ENCODE measurements at regions not wholly inside any gene's neighbourhood (a gene's known extent, or its start where the extent isn't known, plus 50 kb on each side); places are given as distances from the start of the nearest gene placed in this dataset.

- Histone ChIP-seq H3K27ac (no peak overlapping the region), H3K9me3 (no peaks in the 10 kb centered on the region), H3K4me3 (no peak overlapping the region), H3K4me1 (replicated peaks) (no peaks in the 10 kb centered on the region), H3K27me3 (replicated peaks; ENCODE audit: insufficient read depth) (no peaks in the 10 kb centered on the region), H3K36me3 (no peaks in the 10 kb centered on the region)
- TF ChIP-seq CTCF (IDR thresholded peaks at IDR 0.05), result no peak
- no peak for TF ChIP-seq POLR2A (IDR thresholded peaks at IDR 0.05)
- TF ChIP-seq POLR2AphosphoS5 (IDR thresholded peaks at IDR 0.05), result no peak
- WGBS, result 55% methylated on average over 3 of the region's 3 CpGs
- intact Hi-C loops (cut with DNase I), result no loop called here
- no peak for DNase-seq (ENCODE audit: low spot score)
These were observed 1153.3 kb upstream of the EYS start for GRCh38 chr6:66860328-66860727.

- no peak overlapping the region for H3K27ac ChIP-seq
- intact Hi-C loops (cut with DNase I), result no loop called here
- H3K27me3 ChIP-seq (replicated peaks; ENCODE audit: insufficient read depth), result no peaks in the 10 kb centered on the region
- no peak for DNase-seq (ENCODE audit: low spot score)
- H3K36me3 ChIP-seq, result no peaks in the 10 kb centered on the region
- H3K4me3 ChIP-seq, result no peak overlapping the region
- WGBS, result 45% methylated on average over 2 of the region's 2 CpGs
- TF ChIP-seq POLR2A (IDR thresholded peaks at IDR 0.05) (no peak), CTCF (IDR thresholded peaks at IDR 0.05) (no peak), POLR2AphosphoS5 (IDR thresholded peaks at IDR 0.05) (no peak)
- no peaks in the 10 kb centered on the region for H3K4me1 ChIP-seq (replicated peaks)
- no peaks in the 10 kb centered on the region for H3K9me3 ChIP-seq
These were observed 1151.2 kb upstream of the EYS start for GRCh38 chr6:66858196-66858595.

- Histone ChIP-seq H3K4me1 (replicated peaks) (no peaks in the 10 kb centered on the region), H3K4me3 (no peak overlapping the region), H3K27ac (no peak overlapping the region), H3K9me3 (no peaks in the 10 kb centered on the region), H3K36me3 (no peaks in the 10 kb centered on the region), H3K27me3 (replicated peaks; ENCODE audit: insufficient read depth) (no peaks in the 10 kb centered on the region)
- intact Hi-C loops (cut with DNase I), result no loop called here
- no peak for TF ChIP-seq POLR2AphosphoS5 (IDR thresholded peaks at IDR 0.05)
- no peak for TF ChIP-seq POLR2A (IDR thresholded peaks at IDR 0.05)
- TF ChIP-seq CTCF (IDR thresholded peaks at IDR 0.05), result no peak
- no peak for DNase-seq (ENCODE audit: low spot score)
These were observed 1147.0 kb upstream of the EYS start for GRCh38 chr6:66854014-66854413.

GRCh38 chr6:66851930-66852329 is 1144.9 kb upstream of the EYS start:
- Histone ChIP-seq H3K9me3 (no peaks in the 10 kb centered on the region), H3K27me3 (replicated peaks; ENCODE audit: insufficient read depth) (no peaks in the 10 kb centered on the region), H3K4me1 (replicated peaks) (no peaks in the 10 kb centered on the region), H3K27ac (no peak overlapping the region), H3K36me3 (no peaks in the 10 kb centered on the region), H3K4me3 (no peak overlapping the region)
- intact Hi-C loops (cut with DNase I), result no loop called here
- no peak for DNase-seq (ENCODE audit: low spot score)
- WGBS, result 55% methylated on average over 3 of the region's 3 CpGs
- TF ChIP-seq POLR2AphosphoS5 (IDR thresholded peaks at IDR 0.05) (no peak), CTCF (IDR thresholded peaks at IDR 0.05) (no peak), POLR2A (IDR thresholded peaks at IDR 0.05) (no peak)

- no peaks in the 10 kb centered on the region for H3K36me3 ChIP-seq
- no peak overlapping the region for H3K4me3 ChIP-seq
- no peaks in the 10 kb centered on the region for H3K27me3 ChIP-seq (replicated peaks; ENCODE audit: insufficient read depth)
- DNase-seq (ENCODE audit: low spot score), result no peak
- no peak for TF ChIP-seq POLR2AphosphoS5 (IDR thresholded peaks at IDR 0.05)
- no peak for TF ChIP-seq POLR2A (IDR thresholded peaks at IDR 0.05)
- no peak for TF ChIP-seq CTCF (IDR thresholded peaks at IDR 0.05)
- no peak overlapping the region for H3K27ac ChIP-seq
- H3K9me3 ChIP-seq, result no peaks in the 10 kb centered on the region
- H3K4me1 ChIP-seq (replicated peaks), result no peaks in the 10 kb centered on the region
- intact Hi-C loops (cut with DNase I), result no loop called here
These were observed 1142.8 kb upstream of the EYS start for GRCh38 chr6:66849843-66850242.

All from prostate gland (tissue), 2 donors.